SK-N-MC (cell line): ENCODE measurements at regions not wholly inside any gene's neighbourhood (a gene's known extent, or its start where the extent isn't known, plus 50 kb on each side); places are given as distances from the start of the nearest gene placed in this dataset.

Source experiments
- EZH2 ChIP-seq: fragments of 200-600 bp; sonication (generic); IDR thresholded peaks from one replicate; pipeline ENCODE4 v1.6.1; 2017; ENCODE audit warnings: antibody characterized with exemption
- FOXP2 ChIP-seq: optimal IDR thresholded peaks from 2 replicates; pipeline ENCODE3; 2011; ENCODE audit warnings: mild to moderate bottlenecking, moderate library complexity; ENCODE audit not compliant: insufficient read depth; ENCODE audit errors: extremely low read length, control extremely low read depth
- POLR2AphosphoS5 ChIP-seq: IDR thresholded peaks from 2 replicates; pipeline ENCODE4 v1.6.1; 2012; ENCODE audit warnings: mild to moderate bottlenecking, low read depth, low read length, borderline replicate concordance

DNA sequence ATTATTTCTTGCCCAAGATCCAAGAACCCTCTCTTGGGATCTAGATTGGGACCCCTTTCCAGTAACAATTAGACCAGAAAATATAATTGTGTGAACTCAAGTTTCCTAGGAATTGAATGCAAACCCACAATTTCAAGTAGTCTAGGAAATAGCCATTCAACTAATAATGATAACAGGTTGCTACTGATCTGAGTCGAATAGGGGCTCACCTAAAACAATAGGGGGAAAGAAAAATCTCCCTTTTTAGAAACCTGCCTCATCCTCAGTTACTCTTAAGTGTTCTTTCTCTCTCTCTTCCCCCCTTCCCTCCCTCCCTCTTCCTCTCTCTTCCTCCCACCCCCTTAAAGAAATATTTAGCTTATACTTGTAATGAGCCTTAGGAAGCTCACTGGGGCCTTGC, 555.3 kb downstream of the IGSF11 start:
- TF ChIP-seq POLR2AphosphoS5 (no peak), FOXP2 (no peak), EZH2 (no peak)
